ENCODE measurements at regions not wholly inside any gene's neighbourhood (a gene's known extent, or its start where the extent isn't known, plus 50 kb on each side); places are given as distances from the start of the nearest gene placed in this dataset.
"Not testable (repeated sequence)": the region's sequence is repeated elsewhere in the genome, so short reads cannot be mapped to it uniquely, and the experiment has no call there.

GRCh38 chr4:124933521-124933920, 221.0 kb upstream of the ANKRD50 start:
- H3K36me3 ChIP-seq, result no peaks in the 10 kb centered on the region
- no peak overlapping the region for H3K27ac ChIP-seq
- no peak overlapping the region for H3K4me3 ChIP-seq
- no peak for DNase-seq (ENCODE audit: low read depth in 1 of 2, low spot score in 2 of 2)
- H3K27me3 ChIP-seq (replicated peaks), result no peaks in the 10 kb centered on the region
- no peaks in the 10 kb centered on the region for H3K9me3 ChIP-seq (replicated peaks)
- 0 out of 2 replicates have a peak, but pooled peaks cover 7% of the 10 kb centered on the region for H3K4me1 ChIP-seq (replicated peaks)

GRCh38 chr4:124932447-124932846, 219.9 kb upstream of the ANKRD50 start:
- DNase-seq (ENCODE audit: low read depth in 1 of 2, low spot score in 2 of 2), result no peak
- Histone ChIP-seq H3K4me1 (replicated peaks) (0 out of 2 replicates have a peak, but pooled peaks cover 6% of the 10 kb centered on the region), H3K27ac (no peak overlapping the region), H3K27me3 (replicated peaks) (no peaks in the 10 kb centered on the region), H3K4me3 (no peak overlapping the region), H3K9me3 (replicated peaks) (no peaks in the 10 kb centered on the region), H3K36me3 (no peaks in the 10 kb centered on the region)

- Histone ChIP-seq H3K4me3 (no peak overlapping the region), H3K4me1 (replicated peaks) (0 out of 2 replicates have a peak, but pooled peaks cover under 1% of the 10 kb centered on the region), H3K36me3 (no peaks in the 10 kb centered on the region), H3K27ac (no peak overlapping the region), H3K9me3 (replicated peaks) (no peaks in the 10 kb centered on the region), H3K27me3 (replicated peaks) (no peaks in the 10 kb centered on the region)
- DNase-seq (ENCODE audit: low read depth in 1 of 2, low spot score in 2 of 2), result no peak
Observed at GRCh38 chr4:124931050-124931449, 218.5 kb upstream of the ANKRD50 start.

- H3K4me1 ChIP-seq (replicated peaks); H3K36me3 ChIP-seq; H3K9me3 ChIP-seq (replicated peaks); H3K27me3 ChIP-seq (replicated peaks); DNase-seq (ENCODE audit: low read depth in 1 of 2, low spot score in 2 of 2); H3K4me3 ChIP-seq; H3K27ac ChIP-seq: not testable (repeated sequence)
Observed at GRCh38 chr4:124922748-124923147, 210.2 kb upstream of the ANKRD50 start.

GRCh38 chr4:124918559-124919122, 206.1 kb upstream of the ANKRD50 start:
- no peaks in the 10 kb centered on the region for H3K4me1 ChIP-seq (replicated peaks)
- H3K27me3 ChIP-seq (replicated peaks), result no peaks in the 10 kb centered on the region
- no peak overlapping the region for H3K27ac ChIP-seq
- DNase-seq (ENCODE audit: low read depth in 1 of 2, low spot score in 2 of 2), result no peak
- no peaks in the 10 kb centered on the region for H3K36me3 ChIP-seq
- H3K4me3 ChIP-seq, result no peak overlapping the region
- H3K9me3 ChIP-seq (replicated peaks), result no peaks in the 10 kb centered on the region

GRCh38 chr4:124915073-124915472, 202.5 kb upstream of the ANKRD50 start:
- no peaks in the 10 kb centered on the region for H3K9me3 ChIP-seq (replicated peaks)
- no peak overlapping the region for H3K27ac ChIP-seq
- H3K4me3 ChIP-seq, result no peak overlapping the region
- no peaks in the 10 kb centered on the region for H3K36me3 ChIP-seq
- no peaks in the 10 kb centered on the region for H3K27me3 ChIP-seq (replicated peaks)
- no peaks in the 10 kb centered on the region for H3K4me1 ChIP-seq (replicated peaks)
- DNase-seq (ENCODE audit: low read depth in 1 of 2, low spot score in 2 of 2), result no peak

- no peak overlapping the region for H3K4me3 ChIP-seq
- no peak for DNase-seq (ENCODE audit: low read depth in 1 of 2, low spot score in 2 of 2)
- no peaks in the 10 kb centered on the region for H3K9me3 ChIP-seq (replicated peaks)
- no peak overlapping the region for H3K27ac ChIP-seq
- H3K36me3 ChIP-seq, result no peaks in the 10 kb centered on the region
- H3K27me3 ChIP-seq (replicated peaks), result no peaks in the 10 kb centered on the region
- no peaks in the 10 kb centered on the region for H3K4me1 ChIP-seq (replicated peaks)
Observed at GRCh38 chr4:124913237-124913636, 200.7 kb upstream of the ANKRD50 start.

GRCh38 chr4:124910327-124910726, 197.8 kb upstream of the ANKRD50 start:
- DNase-seq (ENCODE audit: low read depth in 1 of 2, low spot score in 2 of 2), result no peak
- H3K4me1 ChIP-seq (replicated peaks), result no peaks in the 10 kb centered on the region
- no peaks in the 10 kb centered on the region for H3K27me3 ChIP-seq (replicated peaks)
- no peak overlapping the region for H3K4me3 ChIP-seq
- no peaks in the 10 kb centered on the region for H3K36me3 ChIP-seq
- H3K9me3 ChIP-seq (replicated peaks), result no peaks in the 10 kb centered on the region
- no peak overlapping the region for H3K27ac ChIP-seq

GRCh38 chr4:124907881-124908280, 195.3 kb upstream of the ANKRD50 start:
- Histone ChIP-seq H3K27me3 (replicated peaks) (no peaks in the 10 kb centered on the region), H3K36me3 (no peaks in the 10 kb centered on the region), H3K9me3 (replicated peaks) (no peaks in the 10 kb centered on the region), H3K4me1 (replicated peaks) (peaks cover 8% of the 10 kb centered on the region), H3K27ac (no peak overlapping the region), H3K4me3 (no peak overlapping the region)
- no peak for DNase-seq (ENCODE audit: low read depth in 1 of 2, low spot score in 2 of 2)

GRCh38 chr4:124905441-124905840, 192.9 kb upstream of the ANKRD50 start:
- Histone ChIP-seq H3K4me3 (no peak overlapping the region), H3K36me3 (no peaks in the 10 kb centered on the region), H3K9me3 (replicated peaks) (no peaks in the 10 kb centered on the region), H3K27me3 (replicated peaks) (no peaks in the 10 kb centered on the region), H3K27ac (no peak overlapping the region), H3K4me1 (replicated peaks) (peaks cover 8% of the 10 kb centered on the region)
- DNase-seq (ENCODE audit: low read depth in 1 of 2, low spot score in 2 of 2), result no peak

- Histone ChIP-seq H3K4me3 (no peak overlapping the region), H3K27me3 (replicated peaks) (no peaks in the 10 kb centered on the region), H3K4me1 (replicated peaks) (peaks cover 8% of the 10 kb centered on the region), H3K27ac (no peak overlapping the region), H3K36me3 (no peaks in the 10 kb centered on the region), H3K9me3 (replicated peaks) (no peaks in the 10 kb centered on the region)
- no peak for DNase-seq (ENCODE audit: low read depth in 1 of 2, low spot score in 2 of 2)
Observed at GRCh38 chr4:124904723-124905388, 192.3 kb upstream of the ANKRD50 start.

GRCh38 chr4:124903995-124904722, 191.6 kb upstream of the ANKRD50 start:
- H3K4me1 ChIP-seq (replicated peaks), result peaks cover 8% of the 10 kb centered on the region
- no peak overlapping the region for H3K27ac ChIP-seq
- no peak overlapping the region for H3K4me3 ChIP-seq
- no peaks in the 10 kb centered on the region for H3K27me3 ChIP-seq (replicated peaks)
- H3K36me3 ChIP-seq, result no peaks in the 10 kb centered on the region
- DNase-seq (ENCODE audit: low read depth in 1 of 2, low spot score in 2 of 2), result peak in 1 of 2 experiments; percentile 15
- H3K9me3 ChIP-seq (replicated peaks), result no peaks in the 10 kb centered on the region

GRCh38 chr4:124902001-124902515, 189.5 kb upstream of the ANKRD50 start:
- H3K27ac ChIP-seq, result no peak overlapping the region
- no peaks in the 10 kb centered on the region for H3K9me3 ChIP-seq (replicated peaks)
- no peak for DNase-seq (ENCODE audit: low read depth in 1 of 2, low spot score in 2 of 2)
- H3K4me1 ChIP-seq (replicated peaks), result peaks cover 8% of the 10 kb centered on the region
- no peak overlapping the region for H3K4me3 ChIP-seq
- H3K27me3 ChIP-seq (replicated peaks), result no peaks in the 10 kb centered on the region
- no peaks in the 10 kb centered on the region for H3K36me3 ChIP-seq

GRCh38 chr4:124899997-124900396, 187.5 kb upstream of the ANKRD50 start:
- Histone ChIP-seq H3K9me3 (replicated peaks) (no peaks in the 10 kb centered on the region), H3K4me1 (replicated peaks) (peaks cover 8% of the 10 kb centered on the region), H3K27ac (no peak overlapping the region), H3K36me3 (no peaks in the 10 kb centered on the region), H3K27me3 (replicated peaks) (no peaks in the 10 kb centered on the region), H3K4me3 (no peak overlapping the region)
- DNase-seq (ENCODE audit: low read depth in 1 of 2, low spot score in 2 of 2), result no peak
